ENCODE measurements at regions not wholly inside any gene's neighbourhood (a gene's known extent, or its start where the extent isn't known, plus 50 kb on each side); places are given as distances from the start of the nearest gene placed in this dataset.

DNA sequence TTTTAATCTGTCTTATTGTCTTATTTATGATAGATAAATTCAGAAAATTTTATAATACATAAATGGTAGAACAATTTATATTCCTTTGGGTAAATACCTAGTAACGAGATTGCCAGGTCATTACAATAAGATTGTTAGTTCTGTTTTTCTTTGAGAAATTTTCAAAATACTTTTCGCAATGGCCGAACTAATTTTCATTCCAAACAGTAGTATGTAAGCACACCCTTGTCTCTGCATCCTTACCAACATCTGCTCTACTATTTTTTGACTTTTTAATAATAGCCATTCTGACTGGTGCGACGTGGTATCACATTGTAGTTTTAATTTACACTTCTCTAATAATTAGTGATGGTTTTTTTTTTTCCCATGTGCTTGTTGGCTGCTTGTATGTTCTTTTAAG is 351.4 kb upstream of the LUZP2 start:
- H4K20me1 ChIP-seq (ENCODE audit: control insufficient read depth, insufficient read depth, low read depth, low read length): no peaks in the 10 kb centered on the region
- no peaks in the 10 kb centered on the region for H3K36me3 ChIP-seq (ENCODE audit: control insufficient read depth, low read length)
- no peaks in the 10 kb centered on the region for H3K27me3 ChIP-seq (ENCODE audit: control insufficient read depth, low read length)
- no peaks in the 10 kb centered on the region; the same call in 1 of the 2 replicates for H3K9me3 ChIP-seq (ENCODE audit: control insufficient read depth, insufficient read depth, low read length)
- H3K79me2 ChIP-seq (ENCODE audit: control insufficient read depth, low read length): no peaks in the 10 kb centered on the region
- no peaks in the 10 kb centered on the region for H3F3A ChIP-seq (ENCODE audit: control insufficient read depth, insufficient read depth)
- H3K4me2 ChIP-seq (ENCODE audit: low read length): no peak overlapping the region
- H3K27ac ChIP-seq (ENCODE audit: low read depth, low read length): no peak overlapping the region
- TF ChIP-seq, protein P1, sequence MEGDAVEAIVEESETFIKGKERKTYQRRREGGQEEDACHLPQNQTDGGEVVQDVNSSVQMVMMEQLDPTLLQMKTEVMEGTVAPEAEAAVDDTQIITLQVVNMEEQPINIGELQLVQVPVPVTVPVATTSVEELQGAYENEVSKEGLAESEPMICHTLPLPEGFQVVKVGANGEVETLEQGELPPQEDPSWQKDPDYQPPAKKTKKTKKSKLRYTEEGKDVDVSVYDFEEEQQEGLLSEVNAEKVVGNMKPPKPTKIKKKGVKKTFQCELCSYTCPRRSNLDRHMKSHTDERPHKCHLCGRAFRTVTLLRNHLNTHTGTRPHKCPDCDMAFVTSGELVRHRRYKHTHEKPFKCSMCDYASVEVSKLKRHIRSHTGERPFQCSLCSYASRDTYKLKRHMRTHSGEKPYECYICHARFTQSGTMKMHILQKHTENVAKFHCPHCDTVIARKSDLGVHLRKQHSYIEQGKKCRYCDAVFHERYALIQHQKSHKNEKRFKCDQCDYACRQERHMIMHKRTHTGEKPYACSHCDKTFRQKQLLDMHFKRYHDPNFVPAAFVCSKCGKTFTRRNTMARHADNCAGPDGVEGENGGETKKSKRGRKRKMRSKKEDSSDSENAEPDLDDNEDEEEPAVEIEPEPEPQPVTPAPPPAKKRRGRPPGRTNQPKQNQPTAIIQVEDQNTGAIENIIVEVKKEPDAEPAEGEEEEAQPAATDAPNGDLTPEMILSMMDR (IDR thresholded peaks at IDR 0.05; ENCODE audit: low read depth, low read length, poor library complexity, severe bottlenecking): no peak
- TF ChIP-seq EZH2phosphoT487 (IDR thresholded peaks at IDR 0.05; ENCODE audit: borderline replicate concordance, low read length): no peak
- no peak overlapping the region for H3K4me3 ChIP-seq (ENCODE audit: low read length)
- peaks cover 12% of the 10 kb centered on the region for H3K4me1 ChIP-seq (ENCODE audit: control insufficient read depth, low read length)
- no peaks in the 10 kb centered on the region for H3K9me2 ChIP-seq (replicated peaks; ENCODE audit: control insufficient read depth, low read length)

DNA sequence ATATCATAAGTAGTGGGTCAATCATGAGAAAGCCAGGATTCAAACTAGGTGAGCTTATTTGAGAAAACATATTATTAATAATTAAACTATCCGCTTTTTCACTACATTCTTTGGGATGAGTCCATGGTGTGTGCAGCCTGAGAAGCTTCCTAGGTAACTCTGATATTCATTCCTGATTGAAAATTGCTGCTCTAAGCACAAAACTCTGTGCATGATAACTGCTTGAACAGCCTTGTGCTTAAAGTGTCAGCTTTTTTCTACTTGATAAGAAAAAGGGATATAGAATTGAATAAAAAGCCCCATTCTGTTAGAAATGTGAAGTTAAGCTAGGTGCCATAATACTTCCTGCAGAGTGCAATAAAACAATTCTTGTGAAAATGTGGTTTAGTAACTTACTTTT is 343.5 kb upstream of the LUZP2 start:
- TF ChIP-seq, protein P1 (IDR thresholded peaks at IDR 0.05; ENCODE audit: low read depth, low read length, poor library complexity, severe bottlenecking): no peak
- no peak for TF ChIP-seq EZH2phosphoT487 (IDR thresholded peaks at IDR 0.05; ENCODE audit: borderline replicate concordance, low read length)
- H3K4me1 ChIP-seq (ENCODE audit: control insufficient read depth, low read length): no peaks in the 10 kb centered on the region
- no peak overlapping the region for H3K27ac ChIP-seq (ENCODE audit: low read depth, low read length)
- no peaks in the 10 kb centered on the region for H3K27me3 ChIP-seq (ENCODE audit: control insufficient read depth, low read length)
- H3K4me3 ChIP-seq (ENCODE audit: low read length): no peak overlapping the region
- no peaks in the 10 kb centered on the region for H3F3A ChIP-seq (ENCODE audit: control insufficient read depth, insufficient read depth)
- H3K9me3 ChIP-seq (ENCODE audit: control insufficient read depth, insufficient read depth, low read length): no peaks in the 10 kb centered on the region; the same call in 1 of the 2 replicates
- H3K9me2 ChIP-seq (replicated peaks; ENCODE audit: control insufficient read depth, low read length): no peaks in the 10 kb centered on the region
- H3K4me2 ChIP-seq (ENCODE audit: low read length): no peak overlapping the region
- no peaks in the 10 kb centered on the region for H3K79me2 ChIP-seq (ENCODE audit: control insufficient read depth, low read length)
- no peaks in the 10 kb centered on the region for H3K36me3 ChIP-seq (ENCODE audit: control insufficient read depth, low read length)
- H4K20me1 ChIP-seq (ENCODE audit: control insufficient read depth, insufficient read depth, low read depth, low read length): no peaks in the 10 kb centered on the region

DNA sequence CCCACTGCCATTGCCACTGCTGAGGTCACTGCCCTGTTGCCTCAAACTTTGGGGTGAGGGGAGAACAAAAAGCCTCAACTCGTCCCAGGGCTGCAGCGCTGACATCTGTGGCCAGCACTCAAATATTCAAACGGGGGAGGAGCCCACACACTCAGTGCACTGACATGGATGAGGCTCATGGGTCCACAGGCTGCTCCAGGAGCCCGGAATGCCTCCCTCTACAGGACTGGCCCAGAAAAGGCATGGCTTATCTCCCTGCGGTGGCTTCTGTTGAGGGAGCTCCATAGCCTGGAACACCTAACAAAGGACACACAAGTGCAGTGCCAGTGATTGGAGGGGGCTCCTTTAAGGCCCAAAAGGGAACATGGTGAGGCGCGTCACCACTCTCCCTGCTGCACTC is 341.1 kb upstream of the LUZP2 start:
- TF ChIP-seq, protein P1 (IDR thresholded peaks at IDR 0.05; ENCODE audit: low read depth, low read length, poor library complexity, severe bottlenecking): no peak
- TF ChIP-seq EZH2phosphoT487 (IDR thresholded peaks at IDR 0.05; ENCODE audit: borderline replicate concordance, low read length): no peak
- Histone ChIP-seq H3K27ac (ENCODE audit: low read depth, low read length) (no peak overlapping the region), H3K9me3 (ENCODE audit: control insufficient read depth, insufficient read depth, low read length) (no peaks in the 10 kb centered on the region; the same call in 1 of the 2 replicates), H3K4me1 (ENCODE audit: control insufficient read depth, low read length) (no peaks in the 10 kb centered on the region), H3K4me3 (ENCODE audit: low read length) (no peak overlapping the region), H3K9me2 (replicated peaks; ENCODE audit: control insufficient read depth, low read length) (no peaks in the 10 kb centered on the region), H3K4me2 (ENCODE audit: low read length) (no peak overlapping the region), H3K79me2 (ENCODE audit: control insufficient read depth, low read length) (no peaks in the 10 kb centered on the region), H3K27me3 (ENCODE audit: control insufficient read depth, low read length) (no peaks in the 10 kb centered on the region), H3F3A (ENCODE audit: control insufficient read depth, insufficient read depth) (no peaks in the 10 kb centered on the region), H3K36me3 (ENCODE audit: control insufficient read depth, low read length) (no peaks in the 10 kb centered on the region), H4K20me1 (ENCODE audit: control insufficient read depth, insufficient read depth, low read depth, low read length) (no peaks in the 10 kb centered on the region)

DNA sequence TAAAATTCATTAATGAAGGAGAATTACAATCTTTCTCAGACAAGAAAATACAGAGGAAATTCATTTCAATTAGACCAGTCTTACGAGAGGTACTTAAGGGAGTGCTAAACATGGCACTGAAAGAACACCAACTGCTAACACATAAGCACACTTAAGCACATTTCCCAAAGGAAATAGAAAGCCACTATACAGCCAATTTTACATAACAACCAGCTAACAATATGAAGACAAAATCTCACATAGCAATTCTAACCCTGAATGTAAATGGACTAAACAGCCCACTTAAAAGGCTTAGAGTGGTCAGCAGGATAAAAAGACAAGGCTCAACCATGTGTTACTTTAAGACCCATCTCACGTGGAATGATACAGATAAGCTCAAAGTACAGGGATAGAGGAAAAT is 339.5 kb upstream of the LUZP2 start:
- Histone ChIP-seq H4K20me1 (ENCODE audit: control insufficient read depth, insufficient read depth, low read depth, low read length) (no peaks in the 10 kb centered on the region), H3K36me3 (ENCODE audit: control insufficient read depth, low read length) (no peaks in the 10 kb centered on the region), H3K9me3 (ENCODE audit: control insufficient read depth, insufficient read depth, low read length) (no peaks in the 10 kb centered on the region), H3K79me2 (ENCODE audit: control insufficient read depth, low read length) (no peaks in the 10 kb centered on the region), H3K27ac (ENCODE audit: low read depth, low read length) (no peak overlapping the region), H3F3A (ENCODE audit: control insufficient read depth, insufficient read depth) (no peaks in the 10 kb centered on the region), H3K9me2 (replicated peaks; ENCODE audit: control insufficient read depth, low read length) (no peaks in the 10 kb centered on the region), H3K27me3 (ENCODE audit: control insufficient read depth, low read length) (no peaks in the 10 kb centered on the region), H3K4me3 (ENCODE audit: low read length) (no peak overlapping the region), H3K4me1 (ENCODE audit: control insufficient read depth, low read length) (no peaks in the 10 kb centered on the region), H3K4me2 (ENCODE audit: low read length) (no peak overlapping the region)
- TF ChIP-seq, protein P1 (IDR thresholded peaks at IDR 0.05; ENCODE audit: low read depth, low read length, poor library complexity, severe bottlenecking): no peak
- TF ChIP-seq EZH2phosphoT487 (IDR thresholded peaks at IDR 0.05; ENCODE audit: borderline replicate concordance, low read length): no peak

All from DOHH2 (cell line).